DND-41 (cell line): ENCODE measurements at regions not wholly inside any gene's neighbourhood (a gene's known extent, or its start where the extent isn't known, plus 50 kb on each side); places are given as distances from the start of the nearest gene placed in this dataset.

Source experiments
- CTCF ChIP-seq: IDR thresholded peaks from 2 replicates; pipeline ENCODE4 v1.5.1; 2012; ENCODE audit warnings: borderline replicate concordance, low read length, moderate library complexity, mild to moderate bottlenecking; ENCODE audit not compliant: poor library complexity, severe bottlenecking; ENCODE audit errors: extremely low read depth
- EZH2 ChIP-seq: IDR thresholded peaks from 3 replicates; pipeline ENCODE4 v1.6.1; 2012; ENCODE audit warnings: borderline replicate concordance, low read depth, mild to moderate bottlenecking, moderate library complexity, low read length, inconsistent platforms; ENCODE audit not compliant: severe bottlenecking

- TF ChIP-seq CTCF: no peak
- no peak for TF ChIP-seq EZH2
These were observed 357.8 kb downstream of the CETN3 start for GRCh38 chr5:90051756-90052155.
